Sigmoid colon (tissue), 6 donors: ENCODE measurements at regions not wholly inside any gene's neighbourhood (a gene's known extent, or its start where the extent isn't known, plus 50 kb on each side); places are given as distances from the start of the nearest gene placed in this dataset.

Experiments
- DNase-seq: peaks from one replicate; pipeline ENCODE4 v3.0.0-alpha.2; 2019
- H3K27ac ChIP-seq, 4 donors: fragments of 200-600 bp; sonication (generic); one replicate each; pipeline ENCODE4 v1.5.1; 2016 to 2019; ENCODE audit warnings: mild to moderate bottlenecking in 1 of 4
- H3K27me3 ChIP-seq, 3 donors: fragments of 200-600 bp; sonication (generic); one replicate each; pipeline ENCODE4 v1.5.1; 2019; ENCODE audit warnings: mild to moderate bottlenecking in 1 of 3
- H3K36me3 ChIP-seq, 4 donors: fragments of 200-600 bp; sonication (generic); one replicate each; pipeline ENCODE4 v1.5.1; 2016 to 2019
- H3K4me1 ChIP-seq, 4 donors: fragments of 200-600 bp; sonication (generic); one replicate each; pipeline ENCODE4 v1.5.1; 2017 to 2019
- H3K4me3 ChIP-seq, 4 donors: fragments of 200-600 bp; sonication (generic); one replicate each; pipeline ENCODE4 v1.5.1; 2017 to 2019; ENCODE audit warnings: mild to moderate bottlenecking in 2 of 4, moderate library complexity in 1 of 4
- H3K9me3 ChIP-seq, 4 donors: fragments of 200-600 bp in 3 of 4; sonication (generic) in 3 of 4; one replicate each; pipeline versions ENCODE4 v1.5.1 to v1.6.1; 2013 to 2019
- EP300 ChIP-seq, 4 donors: sonication (generic); formaldehyde crosslinking; IDR thresholded peaks; one replicate each; pipeline ENCODE4 v1.6.1; 2017; ENCODE audit warnings: antibody characterized with exemption in 4 of 4
- POLR2A ChIP-seq, 2 donors: fragments of 450-650 bp; IDR thresholded peaks; one replicate each; pipeline ENCODE4 v1.6.1; 2016; ENCODE audit warnings: antibody characterized with exemption in 2 of 2, mild to moderate bottlenecking in 2 of 2, moderate library complexity in 2 of 2
- POLR2AphosphoS5 ChIP-seq, 4 donors: sonication (generic); formaldehyde crosslinking; IDR thresholded peaks; one replicate each; pipeline ENCODE4 v1.6.1; 2017; ENCODE audit warnings: antibody characterized with exemption in 4 of 4
- WGBS, 2 donors: extraction: QIAGEN DNeasy Blood & Tissue Kit; methylation state at CpG; one replicate each; pipeline ENCODE4 v1.1.7; 2013; 5-methylcytosine and 5-hydroxymethylcytosine counted together
- intact Hi-C: fragments of 100-400 bp; cut with DNase I; formaldehyde crosslinking; loops from one replicate; pipeline ENCODE4 v1.15.1; 2023
- TF ChIP-seq, protein P1 (sequence below), 4 experiments: fragments of 450-650 bp in 3 of 4; fragments of 200-600 bp in 1 of 4; IDR thresholded peaks; one replicate each; pipeline ENCODE4 v1.5.1; 2016 to 2019; ENCODE audit warnings: antibody characterized with exemption in 4 of 4, mild to moderate bottlenecking in 3 of 4, moderate library complexity in 2 of 4
- donor health status: healthy with polysubstance abuse.
- donor health status: healthy.

DNA sequence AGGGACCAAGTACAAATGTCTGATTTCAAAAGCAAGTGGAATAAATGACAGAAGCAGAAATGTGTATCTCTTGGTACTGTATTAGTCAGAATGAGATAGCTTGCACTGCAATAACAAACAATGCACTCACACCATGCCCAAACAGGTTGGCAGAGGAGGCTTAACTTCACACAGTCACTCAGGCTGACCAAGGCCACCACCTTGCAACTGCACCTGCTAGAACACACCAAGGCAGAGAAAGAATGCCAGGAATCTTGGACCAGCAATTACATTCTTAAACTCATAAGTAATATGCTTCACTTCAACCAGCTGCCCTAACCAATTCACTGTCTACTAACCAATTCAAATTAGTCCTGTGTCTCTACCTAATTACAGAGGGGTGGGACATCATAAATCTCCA, 378.3 kb downstream of the BCL11B start:
- no peak for DNase-seq
- no peak for TF ChIP-seq EP300 (IDR thresholded peaks at IDR 0.05)
- TF ChIP-seq, protein P1, sequence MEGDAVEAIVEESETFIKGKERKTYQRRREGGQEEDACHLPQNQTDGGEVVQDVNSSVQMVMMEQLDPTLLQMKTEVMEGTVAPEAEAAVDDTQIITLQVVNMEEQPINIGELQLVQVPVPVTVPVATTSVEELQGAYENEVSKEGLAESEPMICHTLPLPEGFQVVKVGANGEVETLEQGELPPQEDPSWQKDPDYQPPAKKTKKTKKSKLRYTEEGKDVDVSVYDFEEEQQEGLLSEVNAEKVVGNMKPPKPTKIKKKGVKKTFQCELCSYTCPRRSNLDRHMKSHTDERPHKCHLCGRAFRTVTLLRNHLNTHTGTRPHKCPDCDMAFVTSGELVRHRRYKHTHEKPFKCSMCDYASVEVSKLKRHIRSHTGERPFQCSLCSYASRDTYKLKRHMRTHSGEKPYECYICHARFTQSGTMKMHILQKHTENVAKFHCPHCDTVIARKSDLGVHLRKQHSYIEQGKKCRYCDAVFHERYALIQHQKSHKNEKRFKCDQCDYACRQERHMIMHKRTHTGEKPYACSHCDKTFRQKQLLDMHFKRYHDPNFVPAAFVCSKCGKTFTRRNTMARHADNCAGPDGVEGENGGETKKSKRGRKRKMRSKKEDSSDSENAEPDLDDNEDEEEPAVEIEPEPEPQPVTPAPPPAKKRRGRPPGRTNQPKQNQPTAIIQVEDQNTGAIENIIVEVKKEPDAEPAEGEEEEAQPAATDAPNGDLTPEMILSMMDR (IDR thresholded peaks at IDR 0.05): no peak
- TF ChIP-seq POLR2A (IDR thresholded peaks at IDR 0.05): no peak
- no peak for TF ChIP-seq POLR2AphosphoS5 (IDR thresholded peaks at IDR 0.05)
- Histone ChIP-seq H3K4me1 (no peaks in the 10 kb centered on the region), H3K4me3 (no peak overlapping the region), H3K27ac (no peak overlapping the region), H3K36me3 (no peaks in the 10 kb centered on the region), H3K9me3 (no peaks in the 10 kb centered on the region), H3K27me3 (no peaks in the 10 kb centered on the region)
- intact Hi-C loops: no loop called here

DNA sequence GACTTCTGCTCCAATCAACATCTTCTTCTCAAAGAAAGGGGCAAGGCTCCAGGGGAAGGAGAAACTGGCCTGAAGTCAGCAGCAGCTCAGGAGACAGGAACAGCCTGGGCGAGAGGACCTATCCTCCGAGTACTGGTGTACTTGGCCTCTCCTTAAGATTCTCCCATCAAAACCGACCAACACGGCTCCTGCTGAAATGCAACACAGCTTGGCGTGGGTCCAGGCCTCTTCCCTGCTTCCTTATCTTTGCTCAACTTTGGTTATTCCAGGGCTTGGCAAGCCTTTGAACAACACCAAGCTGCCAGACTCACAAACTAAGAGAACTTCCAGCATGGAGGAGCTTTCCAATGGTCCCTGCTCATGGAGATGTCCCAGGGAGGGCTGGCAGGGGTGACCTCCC, 377.4 kb downstream of the BCL11B start:
- no peak overlapping the region for H3K27ac ChIP-seq
- intact Hi-C loops: no loop called here
- H3K36me3 ChIP-seq: no peaks in the 10 kb centered on the region
- no peaks in the 10 kb centered on the region for H3K9me3 ChIP-seq
- no peak for TF ChIP-seq EP300 (IDR thresholded peaks at IDR 0.05)
- TF ChIP-seq, protein P1 (IDR thresholded peaks at IDR 0.05): no peak
- TF ChIP-seq POLR2A (IDR thresholded peaks at IDR 0.05): no peak
- TF ChIP-seq POLR2AphosphoS5 (IDR thresholded peaks at IDR 0.05): no peak
- no peak for DNase-seq
- no peaks in the 10 kb centered on the region for H3K27me3 ChIP-seq
- H3K4me3 ChIP-seq: no peak overlapping the region
- no peaks in the 10 kb centered on the region for H3K4me1 ChIP-seq
- WGBS, 2 donors: 41 to 73% methylated on average over 5 of the region's 5 CpGs

DNA sequence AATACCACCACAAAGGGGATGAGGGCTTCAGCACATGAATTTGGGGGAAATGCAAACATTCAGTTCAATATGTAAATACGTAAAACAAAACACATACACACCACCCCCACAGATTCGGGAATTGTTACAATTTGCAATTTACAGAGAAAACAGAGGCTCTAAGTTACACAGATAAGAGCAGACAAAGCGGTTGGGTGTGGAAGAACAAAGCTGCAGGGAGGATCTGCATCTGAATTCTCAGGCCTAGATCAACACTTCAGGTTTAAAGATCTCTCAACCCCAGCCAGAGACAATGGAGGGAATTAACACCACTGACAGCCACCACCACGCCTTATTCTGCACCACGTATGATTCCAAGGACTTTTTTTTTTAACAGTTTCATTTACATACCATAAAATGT, 375.5 kb downstream of the BCL11B start:
- 44 to 75% methylated on average over 5 of the region's 5 CpGs for WGBS, 2 donors
- no peak for DNase-seq

GRCh38 chr14:98897605-98898309, 374.2 kb downstream of the BCL11B start:
- WGBS, 2 donors: 39 to 81% methylated on average over 7 of the region's 7 CpGs
- Histone ChIP-seq H3K36me3 (no peaks in the 10 kb centered on the region), H3K4me3 (no peak overlapping the region), H3K27ac (no peak overlapping the region), H3K27me3 (no peaks in the 10 kb centered on the region), H3K9me3 (no peaks in the 10 kb centered on the region), H3K4me1 (no peaks in the 10 kb centered on the region)
- no peak for TF ChIP-seq POLR2AphosphoS5 (IDR thresholded peaks at IDR 0.05)
- intact Hi-C loops: no loop called here
- DNase-seq: peak; percentile 11

More for the DNA sequence above, 375.5 kb downstream of the BCL11B start:
- TF ChIP-seq, protein P1 (IDR thresholded peaks at IDR 0.05): no peak
- no peak for TF ChIP-seq EP300 (IDR thresholded peaks at IDR 0.05)
- no peak for TF ChIP-seq POLR2A (IDR thresholded peaks at IDR 0.05)
- no peak for TF ChIP-seq POLR2AphosphoS5 (IDR thresholded peaks at IDR 0.05)
- Histone ChIP-seq H3K27me3 (no peaks in the 10 kb centered on the region), H3K9me3 (no peaks in the 10 kb centered on the region), H3K4me1 (no peaks in the 10 kb centered on the region), H3K36me3 (no peaks in the 10 kb centered on the region), H3K27ac (no peak overlapping the region), H3K4me3 (no peak overlapping the region)
- intact Hi-C loops: no loop called here

DNA sequence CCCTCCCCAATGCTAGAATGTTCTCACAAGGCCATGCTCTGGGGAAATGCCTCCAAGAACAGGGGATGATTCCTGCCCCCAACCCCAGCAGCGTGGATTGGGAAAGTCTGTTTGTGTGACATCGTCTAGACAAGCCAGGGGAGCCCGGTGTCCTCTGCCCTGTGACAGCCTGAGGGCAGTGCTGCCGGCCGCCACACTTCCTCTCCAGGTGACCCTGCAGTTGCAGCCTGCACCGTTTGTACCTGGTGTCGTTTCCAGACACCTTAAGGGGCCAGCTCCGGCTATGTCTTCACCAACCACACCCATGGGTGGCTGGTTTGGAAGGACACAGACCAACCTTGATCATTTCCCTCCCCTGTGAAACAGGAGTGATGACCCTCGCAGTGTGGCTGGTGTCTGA, 372.6 kb downstream of the BCL11B start:
- WGBS, 2 donors: 72 to 75% methylated on average over 9 of the region's 9 CpGs
- intact Hi-C loops: no loop called here
- Histone ChIP-seq H3K27me3 (no peaks in the 10 kb centered on the region), H3K9me3 (no peaks in the 10 kb centered on the region), H3K4me1 (no peaks in the 10 kb centered on the region), H3K4me3 (no peak overlapping the region), H3K27ac (no peak overlapping the region), H3K36me3 (no peaks in the 10 kb centered on the region)
- DNase-seq: peak; percentile 50
- TF ChIP-seq, protein P1 (IDR thresholded peaks at IDR 0.05): no peak
- TF ChIP-seq POLR2AphosphoS5 (IDR thresholded peaks at IDR 0.05): no peak
- no peak for TF ChIP-seq POLR2A (IDR thresholded peaks at IDR 0.05)
